Stimulated activated CD4-positive, alpha-beta T cell treated with anti-CD3 and anti-CD28 coated beads, Interleukin-4, amount 100 ng/mL, for 24 hours (primary cell): ENCODE measurements at regions not wholly inside any gene's neighbourhood (a gene's known extent, or its start where the extent isn't known, plus 50 kb on each side); places are given as distances from the start of the nearest gene placed in this dataset.
"Not testable (repeated sequence)": the region's sequence is repeated elsewhere in the genome, so short reads cannot be mapped to it uniquely, and the experiment has no call there.

ENCODE experiments used
- DNase-seq: peaks from one replicate; pipeline ENCODE4 v3.0.0-alpha.2; 2020

- no peak for DNase-seq
Measured at GRCh38 chr7:130789436-130789835, 55.4 kb upstream of the KLF14 start.

GRCh38 chr7:130791746-130792145, 57.7 kb upstream of the KLF14 start:
- no peak for DNase-seq

GRCh38 chr7:130793855-130794618, 60.0 kb upstream of the KLF14 start:
- no peak for DNase-seq

- no peak for DNase-seq
Measured at GRCh38 chr7:130794619-130794922, 60.6 kb upstream of the KLF14 start.

- not testable (repeated sequence) for DNase-seq
Measured at GRCh38 chr7:130796425-130796824, 62.4 kb upstream of the KLF14 start.

- no peak for DNase-seq
Measured at GRCh38 chr7:130803127-130803526, 69.1 kb upstream of the KLF14 start.

- no peak for DNase-seq
Measured at GRCh38 chr7:130804220-130804619, 70.2 kb upstream of the KLF14 start.

GRCh38 chr7:130812819-130813218, 78.8 kb upstream of the KLF14 start:
- not testable (repeated sequence) for DNase-seq

- no peak for DNase-seq
Measured at GRCh38 chr7:130814778-130815335, 80.8 kb upstream of the KLF14 start.

GRCh38 chr7:130818056-130818455, 84.0 kb upstream of the KLF14 start:
- DNase-seq, result no peak

GRCh38 chr7:130821864-130822263, 87.9 kb upstream of the KLF14 start:
- DNase-seq, result no peak

- DNase-seq, result no peak
Measured at GRCh38 chr7:130822642-130823041, 88.6 kb upstream of the KLF14 start.

GRCh38 chr7:130823060-130823459, 89.1 kb upstream of the KLF14 start:
- no peak for DNase-seq

GRCh38 chr7:130825819-130826218, 91.8 kb upstream of the KLF14 start:
- no peak for DNase-seq

GRCh38 chr7:130829415-130829814, 95.4 kb upstream of the KLF14 start:
- DNase-seq, result no peak

GRCh38 chr7:130831322-130831721, 97.3 kb upstream of the KLF14 start:
- no peak for DNase-seq

- peak; percentile 8 for DNase-seq
Measured at GRCh38 chr7:130831817-130832481, 97.9 kb upstream of the KLF14 start.

- DNase-seq, result no peak
Measured at GRCh38 chr7:130838738-130839137, 104.7 kb upstream of the KLF14 start.

- no peak for DNase-seq
Measured at GRCh38 chr7:130840599-130840998, 106.6 kb upstream of the KLF14 start.

- DNase-seq, result no peak
Measured at GRCh38 chr7:130841416-130841815, 107.4 kb upstream of the KLF14 start.

GRCh38 chr7:130843703-130844102, 109.7 kb upstream of the KLF14 start:
- DNase-seq, result no peak

- no peak for DNase-seq
Measured at GRCh38 chr7:130844811-130845580, 111.0 kb upstream of the KLF14 start.

- no peak for DNase-seq
Measured at GRCh38 chr7:130845581-130846085, 111.6 kb upstream of the KLF14 start.
